HG03442 (cell line): ENCODE measurements at regions not wholly inside any gene's neighbourhood (a gene's known extent, or its start where the extent isn't known, plus 50 kb on each side); places are given as distances from the start of the nearest gene placed in this dataset.
"Not testable (repeated sequence)": the region's sequence is repeated elsewhere in the genome, so short reads cannot be mapped to it uniquely, and the experiment has no call there.

ENCODE experiments used
- ATAC-seq: cut with Tn5 transposase; IDR thresholded peaks from one replicate; pipeline ENCODE4 v1.9.1; 2021; ENCODE audit warnings: mild to moderate bottlenecking, moderate library complexity; ENCODE audit not compliant: unreplicated experiment

DNA sequence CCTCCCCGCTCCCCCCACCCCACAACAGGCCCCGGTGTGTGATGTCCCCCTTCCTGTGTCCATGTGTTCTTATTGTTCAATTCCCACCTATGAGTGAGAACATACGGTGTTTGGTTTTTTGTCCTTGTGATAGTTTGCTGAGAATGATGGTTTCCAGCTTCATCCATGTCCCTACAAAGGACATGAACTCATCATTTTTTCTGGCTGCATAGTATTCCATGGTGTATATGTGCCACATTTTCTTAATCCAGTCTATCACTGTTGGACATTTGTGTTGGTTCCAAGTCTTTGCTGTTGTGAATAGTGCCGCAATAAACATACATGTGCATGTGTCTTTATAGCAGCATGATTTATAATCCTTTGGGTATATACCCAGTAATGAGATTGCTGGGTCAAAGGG, 104.3 kb downstream of the MTPN start:
- not testable (repeated sequence) for ATAC-seq

DNA sequence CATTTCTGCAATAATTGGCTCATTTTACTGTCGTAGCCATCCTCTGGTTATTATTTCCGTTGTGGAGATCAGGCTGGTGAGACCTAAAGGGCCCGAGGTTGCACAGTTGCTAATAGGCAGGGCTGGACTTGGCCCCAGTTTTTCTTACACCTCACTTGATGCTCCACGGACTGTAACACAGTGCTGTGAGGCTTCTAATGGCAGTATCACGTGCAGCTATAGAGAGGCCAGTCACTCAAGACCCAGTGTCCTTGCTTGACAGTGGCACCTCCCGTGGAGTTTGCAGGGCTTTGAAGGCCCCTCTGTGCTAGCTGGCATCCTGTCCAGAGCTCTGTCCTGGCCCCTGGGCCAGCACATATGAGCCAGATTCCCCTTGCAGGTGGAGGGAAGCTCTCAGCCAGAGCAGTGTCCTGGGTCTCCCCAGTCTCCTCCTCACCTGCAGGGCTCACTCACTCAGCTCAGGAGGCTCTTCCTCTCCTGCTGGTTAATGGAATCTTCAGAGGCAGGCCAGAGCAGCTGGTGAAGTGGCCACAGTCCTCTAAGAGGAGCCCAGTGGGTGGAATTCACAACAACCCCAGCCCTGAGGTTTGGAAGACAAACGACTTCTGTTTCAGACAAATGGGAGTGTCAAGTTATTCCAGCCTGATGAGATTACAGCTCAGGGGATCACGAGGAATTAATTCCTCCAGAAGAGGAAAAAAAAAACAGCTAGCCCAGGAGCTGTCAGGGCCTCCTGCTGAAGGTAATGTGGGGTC, 114.2 kb upstream of the FAM180A start:
- no peak for ATAC-seq

DNA sequence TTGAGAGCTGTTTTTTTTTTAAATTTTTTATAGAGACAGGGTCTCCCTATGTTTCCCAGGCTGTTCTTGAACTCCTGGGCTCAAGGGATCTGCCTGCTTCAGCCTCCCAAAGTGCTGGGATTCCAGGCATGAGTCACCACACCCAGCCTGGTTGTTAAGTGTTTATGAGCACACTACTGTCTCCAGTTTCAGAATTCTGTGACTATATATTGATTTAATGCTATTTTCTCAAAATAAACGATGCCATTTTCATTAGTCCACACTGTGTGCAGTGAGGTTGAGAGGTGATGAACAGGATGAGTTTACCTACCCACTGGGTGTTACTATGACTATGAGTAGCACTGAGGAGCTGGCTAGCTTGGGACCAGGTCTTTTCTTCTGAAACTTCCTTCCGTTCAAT, 110.9 kb upstream of the FAM180A start:
- ATAC-seq: no peak

DNA sequence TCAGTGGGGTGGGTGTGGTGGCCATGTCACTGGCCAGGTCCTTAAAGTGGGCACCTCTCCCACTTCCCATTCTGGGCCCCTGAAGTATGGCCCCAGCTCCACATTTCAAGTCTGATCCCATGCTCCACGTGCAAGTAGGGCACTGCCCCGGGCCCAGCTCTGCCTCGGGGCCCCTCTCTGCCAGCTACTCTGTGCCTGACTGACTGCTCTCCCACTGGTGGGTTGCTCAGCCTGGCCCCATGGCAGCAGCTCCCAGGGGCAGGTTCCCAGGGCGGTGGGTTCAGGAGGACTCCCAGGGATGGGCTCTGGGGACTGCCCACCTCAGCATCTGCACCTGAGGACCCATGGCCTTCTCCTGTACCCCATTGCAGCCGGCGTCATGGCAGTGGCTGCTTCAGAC, 110.2 kb upstream of the FAM180A start:
- no peak for ATAC-seq

DNA sequence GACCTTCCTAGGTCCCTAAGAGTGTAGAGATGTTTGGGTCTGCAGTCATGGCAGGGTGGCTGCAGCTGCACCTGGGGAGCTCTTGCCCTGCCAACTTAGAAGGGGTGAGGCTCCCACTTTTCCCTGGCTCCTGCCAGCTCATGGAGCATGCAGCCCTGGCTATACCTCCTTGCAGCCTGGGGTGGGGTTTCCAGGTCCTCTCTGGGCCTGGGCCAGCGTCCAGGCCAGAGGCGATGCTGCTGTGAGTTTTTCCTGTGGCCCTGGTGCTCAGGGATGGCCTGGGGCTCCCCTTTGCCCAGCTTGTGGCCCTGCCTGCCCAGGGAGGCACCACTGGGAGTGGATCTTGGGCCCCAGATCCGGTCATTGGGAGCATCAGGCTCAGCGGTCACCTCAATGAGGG, 109.8 kb upstream of the FAM180A start:
- no peak for ATAC-seq

DNA sequence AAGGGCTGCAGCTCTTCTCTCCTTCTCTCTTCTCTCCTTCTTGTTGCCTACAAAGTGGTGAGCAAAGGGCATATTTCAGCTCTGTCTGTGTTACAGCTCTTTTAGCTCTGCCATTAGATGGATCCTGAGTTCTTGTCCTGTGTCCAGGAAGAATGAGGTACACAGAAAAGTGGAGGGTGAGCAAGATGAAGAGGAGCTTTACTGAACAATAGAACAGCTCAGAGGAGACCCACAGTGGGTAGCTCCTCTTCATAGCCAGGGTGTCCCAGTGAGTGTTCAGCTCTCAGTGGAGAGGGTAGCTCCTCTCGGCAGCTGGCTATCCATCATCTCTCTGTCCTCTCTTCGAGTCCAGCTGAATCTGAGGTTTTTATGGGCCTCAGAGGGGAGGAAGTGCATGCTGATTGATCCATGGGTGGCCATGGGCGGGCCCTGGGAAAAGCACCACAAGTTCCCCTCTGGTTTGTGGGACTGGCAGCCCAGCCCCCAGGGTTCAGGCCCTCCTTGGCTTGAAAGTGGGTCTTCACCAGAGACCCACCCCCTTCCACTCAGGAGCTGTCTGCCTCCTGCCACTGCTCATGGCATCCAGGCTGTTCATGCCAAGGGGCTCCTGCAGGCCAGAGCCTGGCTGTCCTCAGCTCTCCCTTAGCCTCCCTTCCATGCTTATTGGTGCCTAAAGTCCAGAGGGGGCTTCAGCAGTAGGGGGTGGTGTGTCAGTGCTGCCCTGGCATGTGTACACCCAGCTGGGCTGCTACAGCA, 109.1 kb upstream of the FAM180A start:
- no peak for ATAC-seq

DNA sequence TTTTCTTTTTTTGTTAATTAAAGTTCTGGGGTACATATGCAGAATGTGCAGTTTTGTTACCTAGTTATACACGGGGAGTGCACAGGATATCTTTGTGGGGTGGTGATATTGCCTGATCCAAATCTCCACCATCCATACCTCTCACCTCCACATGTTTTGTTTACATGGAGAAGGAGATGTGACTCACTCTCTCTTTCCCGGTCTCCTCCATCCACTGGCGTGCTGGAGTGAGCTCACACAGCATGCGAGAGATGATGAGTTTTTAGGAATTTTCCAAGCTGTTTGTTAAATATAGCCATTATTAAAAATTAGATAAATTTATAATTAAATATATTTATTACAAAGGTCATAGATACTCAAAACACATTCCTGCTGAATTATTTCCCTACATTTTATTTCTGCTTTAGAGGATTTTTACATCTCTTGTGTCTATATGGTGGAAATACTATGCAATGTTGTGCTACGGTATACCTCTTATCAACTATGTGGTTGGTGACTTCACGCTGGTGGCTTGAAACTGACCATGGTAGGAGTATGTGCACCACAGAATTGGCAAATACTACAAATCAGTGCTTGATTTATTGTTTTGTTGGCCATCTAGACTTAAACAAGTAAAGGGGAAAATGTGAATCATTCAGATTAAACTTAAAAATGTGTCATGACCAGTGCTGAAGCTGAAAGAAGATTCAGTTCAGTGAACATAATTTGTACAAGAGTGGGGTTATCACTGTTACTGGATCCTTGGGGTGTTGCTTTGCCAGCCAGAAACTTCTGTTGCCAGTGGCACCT, 107.9 kb upstream of the FAM180A start:
- ATAC-seq: no peak

DNA sequence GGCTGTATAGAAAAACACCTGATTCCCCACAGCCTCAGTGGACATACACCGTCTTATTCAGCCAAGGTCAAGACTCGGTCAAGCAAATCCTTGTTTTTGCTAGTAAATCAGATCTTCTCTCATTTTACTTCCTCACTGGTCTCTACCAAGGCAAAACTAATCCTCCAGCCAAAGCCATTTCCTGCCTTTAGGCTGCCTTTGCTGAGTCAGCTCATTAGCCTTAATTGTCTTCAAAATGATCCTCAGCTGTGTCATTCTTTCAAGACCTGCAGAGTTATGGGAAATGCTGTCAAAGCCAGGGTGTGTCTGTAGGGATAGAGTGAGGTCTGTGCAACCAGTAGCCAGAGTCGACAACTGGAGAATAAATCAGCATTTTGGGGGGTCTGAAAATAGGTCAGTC, 107.2 kb upstream of the FAM180A start:
- ATAC-seq: no peak

DNA sequence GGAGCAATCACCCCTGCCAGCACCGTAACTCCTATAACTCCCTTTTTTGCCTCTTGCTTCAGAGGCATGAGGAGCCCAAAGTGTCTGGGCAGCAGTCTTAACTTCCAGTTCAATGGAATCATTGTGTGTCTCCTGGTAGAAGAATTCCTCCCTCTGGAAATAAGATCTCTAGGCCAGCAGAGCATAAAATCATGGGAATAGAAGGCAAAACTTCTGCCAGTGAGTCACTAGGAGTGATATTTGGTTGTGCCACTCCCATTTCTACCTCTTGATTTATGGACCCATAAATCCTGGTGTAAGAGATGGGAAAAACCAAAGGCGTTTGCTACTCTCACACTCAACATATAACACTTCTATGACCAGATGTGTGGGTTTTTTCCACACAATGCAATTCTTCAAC, 104.9 kb upstream of the FAM180A start:
- no peak for ATAC-seq

DNA sequence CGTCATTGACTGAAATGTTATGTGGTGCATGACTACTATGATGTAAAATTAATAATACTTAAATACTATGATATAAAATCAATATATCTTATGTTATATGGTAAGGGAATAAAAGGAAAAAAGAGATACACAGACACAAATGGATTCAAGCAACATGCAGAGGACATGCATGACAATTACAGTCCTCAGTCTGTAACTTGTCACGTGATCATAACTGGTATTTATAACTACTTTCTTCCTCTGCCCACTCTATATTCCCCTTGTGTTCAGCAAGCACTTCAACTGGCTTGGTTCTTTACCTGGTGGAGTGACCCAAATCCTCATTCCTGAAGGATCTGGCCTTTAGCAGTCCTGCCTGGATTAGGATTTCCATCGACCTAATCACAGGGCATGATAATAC, 104.4 kb upstream of the FAM180A start:
- ATAC-seq: no peak

DNA sequence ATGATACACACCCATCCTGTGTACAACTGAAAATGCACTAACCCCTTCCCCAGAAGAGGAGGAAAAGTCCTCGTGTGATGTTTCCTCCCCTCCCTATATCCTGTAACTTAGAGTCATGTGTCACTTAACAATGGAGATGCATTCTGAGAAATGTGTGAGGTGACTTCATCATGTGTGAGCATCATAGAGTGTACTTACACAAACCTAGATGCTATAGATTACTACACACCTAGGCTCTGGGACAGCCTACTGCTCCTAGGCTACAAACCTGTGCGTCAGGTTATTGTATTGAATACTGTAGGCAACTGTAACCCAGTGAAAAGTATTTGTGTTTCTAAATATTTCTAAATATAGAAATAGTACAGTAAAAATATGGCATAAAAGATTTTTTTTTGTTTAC, 98.6 kb upstream of the FAM180A start:
- no peak for ATAC-seq

DNA sequence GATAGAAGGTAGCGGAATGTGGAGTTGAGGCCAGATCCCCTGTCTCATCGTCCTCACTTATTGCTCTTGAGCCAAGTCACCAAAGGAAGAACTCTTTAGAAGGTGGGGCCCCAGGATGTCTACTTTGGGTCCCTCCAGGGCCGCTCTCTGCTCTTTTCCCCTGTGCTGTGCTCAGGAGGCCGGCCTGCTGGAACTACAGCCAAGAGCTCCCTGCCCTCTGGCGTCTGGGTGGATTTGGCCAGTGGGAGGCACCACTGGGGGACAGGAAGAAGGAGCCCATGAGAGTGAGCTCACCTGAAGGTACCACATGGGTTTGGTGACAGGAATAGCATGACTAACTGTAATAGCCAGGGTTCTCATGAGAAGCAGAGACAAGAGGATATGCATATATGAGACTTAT, 97.7 kb upstream of the FAM180A start:
- no peak for ATAC-seq

DNA sequence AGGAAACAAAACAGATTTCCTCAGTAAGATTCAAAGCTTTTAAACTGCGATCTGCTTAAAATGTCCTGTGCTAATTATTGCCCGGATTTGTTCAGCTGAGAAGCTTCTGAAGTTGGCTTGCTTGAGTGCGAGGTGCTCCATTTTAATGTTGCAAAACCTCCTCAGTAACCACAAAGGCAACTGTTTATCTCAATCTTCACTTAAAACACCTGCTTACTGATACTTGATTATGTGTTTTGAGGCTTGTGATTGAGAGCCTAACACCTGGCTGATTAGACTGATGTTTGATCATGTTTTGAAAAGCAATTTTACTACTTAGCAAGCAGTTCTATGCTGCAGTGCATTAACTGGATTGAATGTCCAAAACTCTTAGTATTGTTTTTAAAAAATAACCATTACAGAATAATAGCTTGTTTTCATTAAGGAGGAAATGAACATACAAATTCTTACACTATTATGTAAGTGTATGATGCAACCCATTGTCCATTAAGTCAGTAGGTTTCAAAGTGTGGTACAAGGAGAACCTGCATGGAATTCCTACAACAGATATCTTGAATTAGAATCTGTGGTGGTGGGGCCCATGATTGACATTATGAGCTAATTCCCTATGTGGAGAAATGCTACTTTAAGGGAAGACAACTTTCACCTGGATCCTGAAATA, 96.9 kb upstream of the FAM180A start:
- ATAC-seq: no peak

DNA sequence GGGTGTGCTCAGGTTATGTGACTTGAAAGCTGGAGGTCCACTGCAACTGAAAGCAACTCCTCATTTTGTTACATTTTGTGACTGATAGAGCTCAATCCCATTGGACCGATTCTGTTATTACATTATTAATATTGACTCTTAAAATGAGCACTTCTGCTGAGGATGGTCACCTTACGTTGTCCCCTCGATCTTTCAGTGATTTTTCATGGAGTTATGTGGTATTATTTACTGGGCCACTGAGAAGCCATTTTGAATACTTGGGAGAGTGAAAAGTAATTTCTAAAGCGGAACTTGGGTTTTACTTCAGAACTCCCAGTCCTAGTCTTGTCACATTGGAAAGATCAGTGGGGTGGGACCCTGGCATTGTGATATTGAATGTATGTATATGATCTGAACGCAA, 96.3 kb upstream of the FAM180A start:
- no peak for ATAC-seq

DNA sequence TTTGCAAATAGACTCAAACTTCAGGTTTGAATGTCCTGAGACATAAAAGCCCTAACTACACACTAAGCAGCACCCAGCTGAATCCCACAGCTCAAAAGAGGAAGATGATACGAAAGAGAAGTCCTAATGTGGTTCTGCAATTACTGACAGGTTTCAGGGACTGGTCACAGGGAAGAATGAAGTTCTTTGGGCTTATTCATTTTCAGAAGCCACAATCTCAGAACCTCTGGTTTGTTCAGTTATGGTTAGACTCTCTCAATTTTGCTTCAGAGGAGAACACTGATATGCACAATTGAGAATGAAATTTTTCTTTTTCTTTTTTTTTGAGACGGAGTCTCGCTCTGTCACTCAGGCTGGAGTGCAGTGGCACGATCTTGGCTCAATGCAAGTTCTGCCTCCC, 94.6 kb upstream of the FAM180A start:
- peak; percentile 98 for ATAC-seq

DNA sequence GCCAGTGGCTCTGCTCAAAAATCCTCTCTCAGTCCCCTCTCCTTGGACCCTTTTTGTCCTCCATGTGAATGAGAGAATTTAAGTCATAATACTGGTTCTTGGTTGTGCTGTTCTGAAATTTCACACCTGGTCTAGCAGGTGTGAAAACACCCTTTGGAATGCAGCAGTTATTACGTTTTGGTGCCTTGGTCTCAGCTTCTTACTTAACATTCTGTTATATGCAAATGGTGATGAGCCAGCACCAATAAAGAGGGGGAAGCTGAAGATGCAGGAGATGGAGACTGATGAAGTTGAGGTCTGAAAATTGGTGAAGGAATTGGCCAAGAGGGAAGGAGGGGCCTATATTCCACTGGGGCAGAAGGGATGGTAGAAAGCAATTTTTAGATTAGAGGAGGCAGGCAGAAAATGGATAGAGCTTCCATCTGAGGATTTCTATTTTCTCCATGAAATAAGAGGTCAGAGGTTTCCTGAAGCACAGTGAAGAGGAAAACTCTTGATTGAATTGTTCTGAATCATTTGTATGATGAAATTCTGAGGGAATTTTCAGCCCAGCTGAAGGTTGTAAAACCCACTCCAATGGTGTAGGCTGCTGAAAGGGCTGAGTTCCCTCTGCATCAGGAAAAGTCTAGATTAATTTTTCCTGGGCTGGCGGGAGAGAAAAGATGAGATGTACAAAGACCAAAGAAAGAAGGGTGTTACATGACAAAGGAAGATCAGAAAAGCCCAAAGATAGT, 94.0 kb upstream of the FAM180A start:
- no peak for ATAC-seq

DNA sequence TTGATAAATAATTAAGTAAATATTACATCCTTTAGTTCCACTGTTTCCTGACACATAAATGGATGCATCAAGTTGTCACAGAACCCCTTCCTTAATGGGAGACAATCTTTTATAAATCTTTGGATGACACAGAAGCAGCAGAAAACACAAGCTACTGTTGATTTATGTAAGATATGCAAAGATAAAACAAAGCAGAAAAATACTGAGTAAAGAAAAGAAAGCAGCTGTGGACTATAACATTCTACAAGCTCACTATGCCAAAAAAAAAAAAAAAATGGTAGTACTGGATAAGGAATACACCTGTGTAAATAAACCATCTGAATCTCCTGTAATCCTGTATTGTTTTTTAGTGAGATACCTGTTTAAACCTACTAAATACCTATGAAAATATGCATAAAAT, 92.0 kb upstream of the FAM180A start:
- ATAC-seq: no peak

DNA sequence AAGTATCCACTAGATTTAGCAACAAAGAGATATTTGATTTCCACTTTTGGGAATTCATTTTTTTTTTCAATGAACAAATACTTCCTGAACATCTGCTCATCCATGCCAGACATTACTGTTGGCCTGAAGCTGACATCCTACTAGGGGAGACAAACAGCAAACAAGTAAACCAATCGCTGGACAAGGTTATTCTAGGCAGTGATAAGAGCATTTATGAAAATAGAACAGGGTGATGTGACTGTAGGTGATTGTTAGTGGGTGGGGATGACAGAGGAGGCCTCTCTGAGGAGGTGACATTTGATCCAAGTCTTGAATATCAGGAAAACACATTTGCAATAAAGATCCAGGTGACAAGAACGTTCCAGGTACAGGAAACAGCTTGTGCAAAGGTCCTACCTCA, 89.1 kb upstream of the FAM180A start:
- no peak for ATAC-seq

DNA sequence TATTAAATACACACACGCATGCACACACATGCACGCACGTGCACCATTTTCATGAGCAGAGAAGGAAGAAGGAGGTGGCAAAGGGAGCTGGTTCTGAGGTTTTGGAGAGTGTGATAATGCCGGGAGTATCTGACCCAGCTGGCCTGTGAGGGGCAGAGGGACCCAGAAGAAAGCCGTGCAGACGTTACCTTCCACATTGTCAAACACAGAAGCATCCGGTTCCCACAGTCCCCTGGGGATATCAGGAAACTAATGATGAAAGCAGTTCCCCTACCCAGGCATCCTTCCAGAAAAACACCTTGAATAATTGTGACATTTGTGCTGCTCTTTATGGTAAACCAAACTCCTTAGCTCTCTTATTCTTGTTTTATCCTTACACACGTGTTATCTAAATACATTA, 85.7 kb upstream of the FAM180A start:
- no peak for ATAC-seq

DNA sequence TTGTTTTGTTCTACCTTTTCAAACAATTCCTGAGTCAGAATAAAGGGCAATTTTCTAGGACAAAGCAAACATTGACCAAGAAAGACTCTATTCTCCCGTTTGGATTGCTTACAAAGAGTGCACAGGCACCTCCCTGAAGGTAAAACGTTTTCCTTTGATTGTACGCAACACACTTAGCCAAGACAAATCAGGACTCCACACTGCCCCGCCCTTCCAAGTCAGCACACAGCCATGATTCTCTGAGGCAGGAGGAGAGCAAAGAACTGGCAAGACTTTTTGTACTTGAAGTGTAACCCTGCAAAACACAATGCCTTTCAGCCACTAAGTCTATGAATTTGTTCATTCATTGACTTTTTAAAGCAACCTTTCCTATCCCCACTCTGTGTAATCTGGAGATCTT, 85.0 kb upstream of the FAM180A start:
- no peak for ATAC-seq
